ENCODE measurements at regions not wholly inside any gene's neighbourhood (a gene's known extent, or its start where the extent isn't known, plus 50 kb on each side); places are given as distances from the start of the nearest gene placed in this dataset.

GRCh38 chr3:81043660-81044199 lies 717.7 kb downstream of the GBE1 start:
- DNase-seq (ENCODE audit: extremely low read depth in 1 of 4, low spot score in 3 of 4) (no peak), FAIRE-seq (no peak), ATAC-seq (no peak)
- 0% methylated on average over 3 of the region's 3 CpGs for WGBS (ENCODE audit: insufficient coverage, low coverage, missing lambda C conversion rate)
- intact Hi-C loops (cut with micrococcal nuclease): no loop called here
- ChIA-PET CTCF (ENCODE audit: low intra/inter-chr PET ratio) (no interaction called here), POLR2A (no interaction called here)
- no peaks in the 10 kb centered on the region for H3K36me3 ChIP-seq (ENCODE audit: control insufficient read depth, insufficient read depth, low read length)
- H3K9me1 ChIP-seq (ENCODE audit: control insufficient read depth, insufficient read depth, low read length): no peaks in the 10 kb centered on the region
- BruUV-seq (replicated peaks): no TSS peak
- no peaks in the 10 kb centered on the region for H3K79me2 ChIP-seq (ENCODE audit: control insufficient read depth, insufficient read depth, low read length)
- in situ Hi-C loops (cut with MboI): no loop called here
- no peaks in the 10 kb centered on the region for H3K27me3 ChIP-seq (ENCODE audit: control insufficient read depth in 2 of 2, insufficient read depth in 2 of 2, low read length in 2 of 2)
- H3K9ac ChIP-seq (ENCODE audit: insufficient read depth in 1 of 2, low read depth in 2 of 2, low read length in 2 of 2): no peak overlapping the region
- no peaks in the 10 kb centered on the region for H3K9me3 ChIP-seq (replicated peaks; ENCODE audit: control insufficient read depth, insufficient read depth, low read depth, low read length)
- no peaks in the 10 kb centered on the region for H4K20me1 ChIP-seq (replicated peaks; ENCODE audit: control insufficient read depth, insufficient read depth, low read length)
- no peaks in the 10 kb centered on the region for H3K4me1 ChIP-seq (replicated peaks in 1 of 2; ENCODE audit: control insufficient read depth in 2 of 2, insufficient read depth in 2 of 2, low read length in 2 of 2)
- no peak overlapping the region for H3K27ac ChIP-seq (ENCODE audit: extremely low read depth, low read depth, low read length)
- H3K4me3 ChIP-seq: no peak overlapping the region
- no peak overlapping the region for H2AFZ ChIP-seq (ENCODE audit: low read depth, low read length)
- H3K4me2 ChIP-seq (ENCODE audit: insufficient read depth, low read length): no peak overlapping the region
- TF ChIP-seq NKRF (IDR thresholded peaks at IDR 0.05; ENCODE audit: borderline replicate concordance) (no peak), MIER1 (IDR thresholded peaks at IDR 0.05; ENCODE audit: low read depth) (no peak), ZNF76 (CRISPR knock-in tag; IDR thresholded peaks at IDR 0.05; ENCODE audit: borderline replicate concordance) (no peak), ZFP36 (IDR thresholded peaks at IDR 0.05; ENCODE audit: low read depth, low read length, partially characterized antibody) (no peak), ZNF444 (CRISPR knock-in tag; IDR thresholded peaks at IDR 0.05) (no peak), ARID1B (IDR thresholded peaks at IDR 0.05) (no peak), ZNF253 (CRISPR knock-in tag; conservative IDR thresholded peaks at IDR 0.05) (no peak), NFRKB (IDR thresholded peaks at IDR 0.05; ENCODE audit: low read depth) (no peak), RBM22 (IDR thresholded peaks at IDR 0.05; ENCODE audit: low read depth, low read length, poor library complexity, severe bottlenecking) (no peak), ZNF384 (IDR thresholded peaks at IDR 0.05; ENCODE audit: low read depth, low read length) (no peak), ATF2 (CRISPR knock-in tag; IDR thresholded peaks at IDR 0.05) (no peak), LCOR (CRISPR knock-in tag; IDR thresholded peaks at IDR 0.05) (no peak), ZNF583 (CRISPR knock-in tag; IDR thresholded peaks at IDR 0.05) (no peak), CREB5 (CRISPR knock-in tag; IDR thresholded peaks at IDR 0.05) (no peak), MBD1 (CRISPR knock-in tag; IDR thresholded peaks at IDR 0.05) (no peak), CCNT2 (IDR thresholded peaks at IDR 0.05; ENCODE audit: borderline replicate concordance, extremely low read depth, insufficient read length, low read depth, low read length) (no peak), TCF7L2 (IDR thresholded peaks at IDR 0.05; ENCODE audit: low read depth, low read length) (no peak)

All from K562 (cell line).